GM19351 (cell line): ENCODE measurements at regions not wholly inside any gene's neighbourhood (a gene's known extent, or its start where the extent isn't known, plus 50 kb on each side); places are given as distances from the start of the nearest gene placed in this dataset.
"Not testable (repeated sequence)": the region's sequence is repeated elsewhere in the genome, so short reads cannot be mapped to it uniquely, and the experiment has no call there.

ENCODE experiments used
- ATAC-seq: cut with Tn5 transposase; IDR thresholded peaks from one replicate; pipeline ENCODE4 v1.9.1; 2021; ENCODE audit warnings: mild to moderate bottlenecking, moderate library complexity; ENCODE audit not compliant: unreplicated experiment

GRCh38 chr14:106790189-106791036, 1264.0 kb downstream of the TMEM121 start:
- ATAC-seq = peak; percentile 49

GRCh38 chr14:106792543-106792942, 1266.2 kb downstream of the TMEM121 start:
- ATAC-seq = no peak

GRCh38 chr14:106798166-106798565, 1271.8 kb downstream of the TMEM121 start:
- ATAC-seq = not testable (repeated sequence)

- no peak for ATAC-seq
Measured at GRCh38 chr14:106802413-106803364, 1276.3 kb downstream of the TMEM121 start.

- ATAC-seq = no peak
Measured at GRCh38 chr14:106803379-106803778, 1277.0 kb downstream of the TMEM121 start.

GRCh38 chr14:106807493-106807892, 1281.1 kb downstream of the TMEM121 start:
- no peak for ATAC-seq

- no peak for ATAC-seq
Measured at GRCh38 chr14:106808458-106808857, 1282.1 kb downstream of the TMEM121 start.

- no peak for ATAC-seq
Measured at GRCh38 chr14:106808907-106809306, 1282.5 kb downstream of the TMEM121 start.

GRCh38 chr14:106809615-106810014, 1283.2 kb downstream of the TMEM121 start:
- ATAC-seq = no peak

- peak; percentile 63 for ATAC-seq
Measured at GRCh38 chr14:106810168-106810567, 1283.8 kb downstream of the TMEM121 start.

GRCh38 chr14:106811162-106811561, 1284.8 kb downstream of the TMEM121 start:
- ATAC-seq = no peak

- no peak for ATAC-seq
Measured at GRCh38 chr14:106812788-106813476, 1286.5 kb downstream of the TMEM121 start.

- ATAC-seq = no peak
Measured at GRCh38 chr14:106813477-106813823, 1287.1 kb downstream of the TMEM121 start.

GRCh38 chr14:106820119-106820518, 1293.7 kb downstream of the TMEM121 start:
- ATAC-seq = no peak

GRCh38 chr14:106821119-106821518, 1294.7 kb downstream of the TMEM121 start:
- ATAC-seq = no peak

GRCh38 chr14:106822905-106823304, 1296.5 kb downstream of the TMEM121 start:
- peak; percentile 55 for ATAC-seq

- no peak for ATAC-seq
Measured at GRCh38 chr14:106823552-106823951, 1297.2 kb downstream of the TMEM121 start.

- no peak for ATAC-seq
Measured at GRCh38 chr14:106826833-106827369, 1300.5 kb downstream of the TMEM121 start.

GRCh38 chr14:106831322-106831720, 1304.9 kb downstream of the TMEM121 start:
- peak; percentile 58 for ATAC-seq

- ATAC-seq = no peak
Measured at GRCh38 chr14:106837870-106838269, 1311.5 kb downstream of the TMEM121 start.
